IPS-NIHi11 (cell line): ENCODE measurements at regions not wholly inside any gene's neighbourhood (a gene's known extent, or its start where the extent isn't known, plus 50 kb on each side); places are given as distances from the start of the nearest gene placed in this dataset.

Experiments used
- DNase-seq: peaks from one replicate; pipeline ENCODE4 v3.0.0; 2012; ENCODE audit warnings: mixed read lengths, low spot score

GRCh38 chr6:12422848-12423247 is 132.7 kb downstream of the EDN1 start:
- no peak for DNase-seq

GRCh38 chr6:12423832-12424231 is 133.7 kb downstream of the EDN1 start:
- DNase-seq: no peak

- no peak for DNase-seq
Measured at GRCh38 chr6:12426121-12426520, 136.0 kb downstream of the EDN1 start.

- no peak for DNase-seq
Measured at GRCh38 chr6:12431023-12431422, 140.9 kb downstream of the EDN1 start.

- DNase-seq: no peak
Measured at GRCh38 chr6:12436224-12436623, 146.1 kb downstream of the EDN1 start.

GRCh38 chr6:12436683-12437082 is 146.5 kb downstream of the EDN1 start:
- no peak for DNase-seq

- no peak for DNase-seq
Measured at GRCh38 chr6:12439296-12439695, 149.1 kb downstream of the EDN1 start.

GRCh38 chr6:12440981-12441380 is 150.8 kb downstream of the EDN1 start:
- DNase-seq: peak; percentile 44

- no peak for DNase-seq
Measured at GRCh38 chr6:12442455-12442854, 152.3 kb downstream of the EDN1 start.

GRCh38 chr6:12446394-12446793 is 156.2 kb downstream of the EDN1 start:
- DNase-seq: no peak

- DNase-seq: no peak
Measured at GRCh38 chr6:12449447-12449846, 159.3 kb downstream of the EDN1 start.

GRCh38 chr6:12450467-12450866 is 160.3 kb downstream of the EDN1 start:
- DNase-seq: no peak

GRCh38 chr6:12456343-12456742 is 166.2 kb downstream of the EDN1 start:
- no peak for DNase-seq

- no peak for DNase-seq
Measured at GRCh38 chr6:12457094-12457493, 166.9 kb downstream of the EDN1 start.

- no peak for DNase-seq
Measured at GRCh38 chr6:12458558-12458957, 168.4 kb downstream of the EDN1 start.

- DNase-seq: no peak
Measured at GRCh38 chr6:12459945-12460661, 169.9 kb downstream of the EDN1 start.

- DNase-seq: no peak
Measured at GRCh38 chr6:12467706-12468670, 177.8 kb downstream of the EDN1 start.

GRCh38 chr6:12472601-12473038 is 182.5 kb downstream of the EDN1 start:
- no peak for DNase-seq

- no peak for DNase-seq
Measured at GRCh38 chr6:12473494-12473893, 183.3 kb downstream of the EDN1 start.

- no peak for DNase-seq
Measured at GRCh38 chr6:12474167-12475140, 184.3 kb downstream of the EDN1 start.

- no peak for DNase-seq
Measured at GRCh38 chr6:12476484-12476883, 186.3 kb downstream of the EDN1 start.

- no peak for DNase-seq
Measured at GRCh38 chr6:12477616-12478015, 187.5 kb downstream of the EDN1 start.
